GM12891 (cell line): ENCODE measurements at regions not wholly inside any gene's neighbourhood (a gene's known extent, or its start where the extent isn't known, plus 50 kb on each side); places are given as distances from the start of the nearest gene placed in this dataset.

Experiments used
- POLR2A ChIP-seq: IDR thresholded peaks from 2 replicates; pipeline ENCODE4 v1.6.1; 2011; ENCODE audit warnings: low read depth, low read length, control low read depth
- SPI1 ChIP-seq: IDR thresholded peaks from 2 replicates; pipeline ENCODE4 v1.6.1; 2011; ENCODE audit warnings: low read depth, low read length, control low read depth
- TAF1 ChIP-seq: IDR thresholded peaks from 2 replicates; pipeline ENCODE4 v1.6.1; 2011; ENCODE audit warnings: low read depth, low read length, control low read depth

DNA sequence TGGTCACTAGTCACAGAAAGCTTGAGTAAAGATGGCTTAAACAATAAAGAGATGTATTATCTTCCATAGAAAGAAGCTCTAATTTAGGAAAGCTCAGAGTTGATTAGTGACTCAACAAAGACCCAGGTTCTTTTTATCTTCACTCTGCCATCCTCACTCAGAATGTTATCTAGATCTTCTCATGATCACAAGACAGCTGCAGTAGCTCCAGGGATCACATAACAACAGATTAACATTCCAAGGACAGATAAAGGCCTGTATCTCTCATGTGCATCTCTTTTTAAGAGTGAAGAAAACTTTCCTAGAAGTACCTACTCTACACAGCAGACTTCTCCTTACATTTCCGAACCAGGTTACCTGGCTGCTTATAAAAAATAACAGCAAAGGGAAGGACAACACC, 368.7 kb upstream of the PROX1 start:
- TF ChIP-seq SPI1 (no peak), TAF1 (no peak), POLR2A (no peak)
